HEK293T (cell line): ENCODE measurements at regions not wholly inside any gene's neighbourhood (a gene's known extent, or its start where the extent isn't known, plus 50 kb on each side); places are given as distances from the start of the nearest gene placed in this dataset.

Experiments used
- ARNT ChIP-seq: fragments of 450-650 bp; IDR thresholded peaks from 2 replicates; pipeline ENCODE4 v1.6.1; 2017; ENCODE audit warnings: mild to moderate bottlenecking
- BHLHE40 ChIP-seq: fragments of 450-650 bp; IDR thresholded peaks from 2 replicates; pipeline ENCODE4 v1.6.1; 2016; ENCODE audit warnings: mild to moderate bottlenecking, moderate library complexity, borderline replicate concordance
- ELF4 ChIP-seq: fragments of 450-650 bp; IDR thresholded peaks from 2 replicates; pipeline ENCODE4 v1.6.1; 2017; ENCODE audit warnings: antibody characterized with exemption
- FOXA1 ChIP-seq: fragments of 450-650 bp; IDR thresholded peaks from 2 replicates; pipeline ENCODE4 v1.6.1; 2016; ENCODE audit warnings: mild to moderate bottlenecking
- FOXM1 ChIP-seq: fragments of 450-650 bp; IDR thresholded peaks from 2 replicates; pipeline ENCODE4 v1.6.1; 2017; ENCODE audit warnings: mild to moderate bottlenecking, borderline replicate concordance
- L3MBTL2 ChIP-seq: fragments of 450-650 bp; conservative IDR thresholded peaks from 2 replicates; pipeline ENCODE4 v1.6.1; 2016; ENCODE audit warnings: mild to moderate bottlenecking
- NFRKB ChIP-seq: fragments of 450-650 bp; IDR thresholded peaks from 2 replicates; pipeline ENCODE4 v1.6.1; 2016; ENCODE audit warnings: mild to moderate bottlenecking, moderate library complexity
- SP1 ChIP-seq: fragments of 450-650 bp; IDR thresholded peaks from 2 replicates; pipeline ENCODE4 v1.6.1; 2017
- TARDBP ChIP-seq: fragments of 450-650 bp; IDR thresholded peaks from 2 replicates; pipeline ENCODE4 v1.6.1; 2016
- ZNF384 ChIP-seq: fragments of 450-650 bp; IDR thresholded peaks from 2 replicates; pipeline ENCODE4 v1.6.1; 2016
- TF ChIP-seq, protein P1 (sequence below): fragments of 450-650 bp; IDR thresholded peaks from 2 replicates; pipeline ENCODE4 v1.6.1; 2016

- TF ChIP-seq TARDBP: no peak
- TF ChIP-seq L3MBTL2: no peak
- TF ChIP-seq ELF4: no peak
- no peak for TF ChIP-seq NFRKB
- no peak for TF ChIP-seq SP1
- TF ChIP-seq ARNT: no peak
- TF ChIP-seq ZNF384: no peak
- TF ChIP-seq BHLHE40: no peak
- TF ChIP-seq FOXM1: no peak
- TF ChIP-seq, protein P1, sequence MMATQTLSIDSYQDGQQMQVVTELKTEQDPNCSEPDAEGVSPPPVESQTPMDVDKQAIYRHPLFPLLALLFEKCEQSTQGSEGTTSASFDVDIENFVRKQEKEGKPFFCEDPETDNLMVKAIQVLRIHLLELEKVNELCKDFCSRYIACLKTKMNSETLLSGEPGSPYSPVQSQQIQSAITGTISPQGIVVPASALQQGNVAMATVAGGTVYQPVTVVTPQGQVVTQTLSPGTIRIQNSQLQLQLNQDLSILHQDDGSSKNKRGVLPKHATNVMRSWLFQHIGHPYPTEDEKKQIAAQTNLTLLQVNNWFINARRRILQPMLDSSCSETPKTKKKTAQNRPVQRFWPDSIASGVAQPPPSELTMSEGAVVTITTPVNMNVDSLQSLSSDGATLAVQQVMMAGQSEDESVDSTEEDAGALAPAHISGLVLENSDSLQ: no peak
- no peak for TF ChIP-seq FOXA1
Measured at GRCh38 chr10:111175787-111176186, 99.0 kb downstream of the ADRA2A start.
